Activated CD4-positive, alpha-beta T cell treated with anti-CD3 and anti-CD28 coated beads, Interleukin-2, amount 10 ng/mL, durations not matched to agents 7 days and 5 days (primary cell): ENCODE measurements at regions not wholly inside any gene's neighbourhood (a gene's known extent, or its start where the extent isn't known, plus 50 kb on each side); places are given as distances from the start of the nearest gene placed in this dataset.

Source experiments
- CTCF ChIA-PET: fragments of 350-600 bp; sonication (Branson Sonifier 250); formaldehyde crosslinking; loops from one replicate; lab custom pipeline; 2021; ENCODE audit warnings: antibody characterized with exemption; lab: Charles Lee
- POLR2A ChIA-PET: fragments of 350-600 bp; sonication (Branson Sonifier 250); formaldehyde crosslinking; loops from one replicate; lab custom pipeline; 2021; ENCODE audit warnings: antibody characterized with exemption; lab: Charles Lee
- DNase-seq: peaks from one replicate; pipeline ENCODE4 v3.0.0-alpha.2; 2020
- H3K27ac Mint-ChIP-seq: one replicate; pipeline ENCODE4 v1.8.0; 2021; ENCODE audit warnings: mild to moderate bottlenecking, moderate library complexity, mixed read lengths
- H3K27me3 Mint-ChIP-seq: one replicate; pipeline ENCODE4 v1.8.0; 2021; ENCODE audit warnings: mixed read lengths
- H3K36me3 Mint-ChIP-seq: one replicate; pipeline ENCODE4 v1.8.0; 2021; ENCODE audit warnings: low read depth, mixed read lengths
- H3K4me1 Mint-ChIP-seq: one replicate; pipeline ENCODE4 v1.8.0; 2021; ENCODE audit warnings: mixed read lengths
- H3K4me3 Mint-ChIP-seq: one replicate; pipeline ENCODE4 v1.8.0; 2021; ENCODE audit warnings: mild to moderate bottlenecking, moderate library complexity, mixed read lengths
- H3K9me3 Mint-ChIP-seq: one replicate; pipeline ENCODE4 v1.8.0; 2021; ENCODE audit warnings: mixed read lengths

GRCh38 chr3:124177071-124177470 is 185.1 kb upstream of the ROPN1 start:
- DNase-seq: no peak
- no peak overlapping the region for H3K27ac Mint-ChIP-seq
- no peaks in the 10 kb centered on the region for H3K27me3 Mint-ChIP-seq
- POLR2A ChIA-PET: no interaction called here
- H3K36me3 Mint-ChIP-seq: no peaks in the 10 kb centered on the region
- H3K4me3 Mint-ChIP-seq: no peak overlapping the region
- CTCF ChIA-PET: no interaction called here
- H3K4me1 Mint-ChIP-seq: no peaks in the 10 kb centered on the region
- no peaks in the 10 kb centered on the region for H3K9me3 Mint-ChIP-seq

- Mint-ChIP-seq H3K36me3 (no peaks in the 10 kb centered on the region), H3K4me3 (no peak overlapping the region), H3K27me3 (no peaks in the 10 kb centered on the region), H3K4me1 (no peaks in the 10 kb centered on the region), H3K27ac (no peak overlapping the region), H3K9me3 (no peaks in the 10 kb centered on the region)
- POLR2A ChIA-PET: no interaction called here
- CTCF ChIA-PET: no interaction called here
- DNase-seq: no peak
Observed at GRCh38 chr3:124178531-124178930, 186.6 kb upstream of the ROPN1 start.

- Mint-ChIP-seq H3K4me3 (no peak overlapping the region), H3K4me1 (no peaks in the 10 kb centered on the region), H3K27me3 (peaks cover 4% of the 10 kb centered on the region), H3K27ac (no peak overlapping the region), H3K9me3 (no peaks in the 10 kb centered on the region), H3K36me3 (no peaks in the 10 kb centered on the region)
- CTCF ChIA-PET: no interaction called here
- POLR2A ChIA-PET: no interaction called here
- no peak for DNase-seq
Observed at GRCh38 chr3:124200407-124200806, 208.5 kb upstream of the ROPN1 start.

- no peaks in the 10 kb centered on the region for H3K36me3 Mint-ChIP-seq
- no peak overlapping the region for H3K4me3 Mint-ChIP-seq
- no peaks in the 10 kb centered on the region for H3K9me3 Mint-ChIP-seq
- CTCF ChIA-PET: no interaction called here
- H3K27me3 Mint-ChIP-seq: peaks cover 4% of the 10 kb centered on the region
- POLR2A ChIA-PET: no interaction called here
- H3K4me1 Mint-ChIP-seq: no peaks in the 10 kb centered on the region
- no peak for DNase-seq
- no peak overlapping the region for H3K27ac Mint-ChIP-seq
Observed at GRCh38 chr3:124201226-124201625, 209.3 kb upstream of the ROPN1 start.

GRCh38 chr3:124201786-124202185 is 209.9 kb upstream of the ROPN1 start:
- CTCF ChIA-PET: no interaction called here
- POLR2A ChIA-PET: no interaction called here
- no peaks in the 10 kb centered on the region for H3K36me3 Mint-ChIP-seq
- no peak for DNase-seq
- H3K9me3 Mint-ChIP-seq: no peaks in the 10 kb centered on the region
- H3K27ac Mint-ChIP-seq: no peak overlapping the region
- H3K4me1 Mint-ChIP-seq: no peaks in the 10 kb centered on the region
- no peak overlapping the region for H3K4me3 Mint-ChIP-seq
- peaks cover 4% of the 10 kb centered on the region for H3K27me3 Mint-ChIP-seq

- ChIA-PET POLR2A (no interaction called here), CTCF (no interaction called here)
- Mint-ChIP-seq H3K9me3 (no peaks in the 10 kb centered on the region), H3K27ac (no peak overlapping the region), H3K27me3 (peaks cover 2% of the 10 kb centered on the region), H3K4me3 (no peak overlapping the region), H3K4me1 (no peaks in the 10 kb centered on the region), H3K36me3 (no peaks in the 10 kb centered on the region)
- DNase-seq: no peak
Observed at GRCh38 chr3:124202754-124203153, 210.8 kb upstream of the ROPN1 start.

- CTCF ChIA-PET: no interaction called here
- Mint-ChIP-seq H3K4me1 (no peaks in the 10 kb centered on the region), H3K9me3 (no peaks in the 10 kb centered on the region), H3K4me3 (no peak overlapping the region), H3K27ac (no peak overlapping the region), H3K27me3 (peaks cover 2% of the 10 kb centered on the region), H3K36me3 (no peaks in the 10 kb centered on the region)
- POLR2A ChIA-PET: no interaction called here
- DNase-seq: no peak
Observed at GRCh38 chr3:124203292-124203691, 211.4 kb upstream of the ROPN1 start.

GRCh38 chr3:124206225-124207055 is 214.5 kb upstream of the ROPN1 start:
- Mint-ChIP-seq H3K9me3 (no peaks in the 10 kb centered on the region), H3K27me3 (peaks cover 6% of the 10 kb centered on the region), H3K36me3 (no peaks in the 10 kb centered on the region), H3K27ac (no peak overlapping the region), H3K4me1 (no peaks in the 10 kb centered on the region), H3K4me3 (no peak overlapping the region)
- no peak for DNase-seq
- ChIA-PET POLR2A (no interaction called here), CTCF (interaction anchor here (1.3 kb wide), 1 partner anchor 9 kb away, joined by 3 read pairs; no protein-coding TSS in a partner anchor)

GRCh38 chr3:124207077-124207476 is 215.2 kb upstream of the ROPN1 start:
- H3K27ac Mint-ChIP-seq: no peak overlapping the region
- peaks cover 9% of the 10 kb centered on the region for H3K27me3 Mint-ChIP-seq
- no peaks in the 10 kb centered on the region for H3K4me1 Mint-ChIP-seq
- no peak overlapping the region for H3K4me3 Mint-ChIP-seq
- POLR2A ChIA-PET: no interaction called here
- no peaks in the 10 kb centered on the region for H3K36me3 Mint-ChIP-seq
- no peaks in the 10 kb centered on the region for H3K9me3 Mint-ChIP-seq
- no peak for DNase-seq
- CTCF ChIA-PET: no interaction called here

GRCh38 chr3:124207873-124208485 is 216.1 kb upstream of the ROPN1 start:
- Mint-ChIP-seq H3K27me3 (peaks cover 9% of the 10 kb centered on the region), H3K4me3 (no peak overlapping the region), H3K9me3 (no peaks in the 10 kb centered on the region), H3K27ac (no peak overlapping the region), H3K4me1 (no peaks in the 10 kb centered on the region), H3K36me3 (no peaks in the 10 kb centered on the region)
- DNase-seq: no peak
- CTCF ChIA-PET: no interaction called here
- POLR2A ChIA-PET: no interaction called here

- no peaks in the 10 kb centered on the region for H3K9me3 Mint-ChIP-seq
- peaks cover 7% of the 10 kb centered on the region for H3K27me3 Mint-ChIP-seq
- ChIA-PET POLR2A (no interaction called here), CTCF (no interaction called here)
- H3K4me3 Mint-ChIP-seq: no peak overlapping the region
- no peak overlapping the region for H3K27ac Mint-ChIP-seq
- no peaks in the 10 kb centered on the region for H3K36me3 Mint-ChIP-seq
- DNase-seq: no peak
- H3K4me1 Mint-ChIP-seq: no peaks in the 10 kb centered on the region
Observed at GRCh38 chr3:124209426-124209825, 217.5 kb upstream of the ROPN1 start.

- H3K4me1 Mint-ChIP-seq: no peaks in the 10 kb centered on the region
- CTCF ChIA-PET: no interaction called here
- no peaks in the 10 kb centered on the region for H3K9me3 Mint-ChIP-seq
- DNase-seq: no peak
- no peak overlapping the region for H3K4me3 Mint-ChIP-seq
- H3K36me3 Mint-ChIP-seq: no peaks in the 10 kb centered on the region
- H3K27ac Mint-ChIP-seq: no peak overlapping the region
- H3K27me3 Mint-ChIP-seq: peaks cover 7% of the 10 kb centered on the region
- POLR2A ChIA-PET: no interaction called here
Observed at GRCh38 chr3:124210899-124211298, 219.0 kb upstream of the ROPN1 start.

- POLR2A ChIA-PET: no interaction called here
- no peak for DNase-seq
- Mint-ChIP-seq H3K9me3 (no peaks in the 10 kb centered on the region), H3K36me3 (no peaks in the 10 kb centered on the region), H3K27me3 (peaks cover 5% of the 10 kb centered on the region), H3K27ac (no peak overlapping the region), H3K4me1 (no peaks in the 10 kb centered on the region), H3K4me3 (no peak overlapping the region)
- CTCF ChIA-PET: no interaction called here
Observed at GRCh38 chr3:124213641-124214040, 221.7 kb upstream of the ROPN1 start.
